ENCODE measurements at regions not wholly inside any gene's neighbourhood (a gene's known extent, or its start where the extent isn't known, plus 50 kb on each side); places are given as distances from the start of the nearest gene placed in this dataset.

GRCh38 chr10:128543151-128543550, 416.9 kb upstream of the MKI67 start:
- TF ChIP-seq CTCF (IDR thresholded peaks at IDR 0.05) (no peak), POLR2A (IDR thresholded peaks at IDR 0.05) (no peak)
